IPS DF 6.9 (cell line): ENCODE measurements at regions not wholly inside any gene's neighbourhood (a gene's known extent, or its start where the extent isn't known, plus 50 kb on each side); places are given as distances from the start of the nearest gene placed in this dataset.

Source experiments
- DNase-seq: peaks from one replicate; pipeline ENCODE4 v3.0.0-alpha.2; 2013; ENCODE audit warnings: low read depth, low spot score
- H3K27ac ChIP-seq: one replicate; pipeline ENCODE4 v1.5.1; 2013; ENCODE audit warnings: low read length, control low read depth
- H3K27me3 ChIP-seq: 2 replicates; pipeline ENCODE4 v1.6.1; 2013; ENCODE audit warnings: mild to moderate bottlenecking, low read length; ENCODE audit not compliant: control insufficient read depth, insufficient read depth
- H3K36me3 ChIP-seq: 2 replicates; pipeline ENCODE4 v1.6.1; 2013; ENCODE audit warnings: low read length; ENCODE audit not compliant: control insufficient read depth, insufficient read depth
- H3K4me1 ChIP-seq: 2 replicates; pipeline ENCODE4 v1.6.1; 2013; ENCODE audit warnings: low read length; ENCODE audit not compliant: control insufficient read depth, insufficient read depth
- H3K4me3 ChIP-seq: 2 replicates; pipeline ENCODE4 v1.5.1; 2013; ENCODE audit warnings: mild to moderate bottlenecking, low read length
- H3K9me3 ChIP-seq: 2 replicates; pipeline ENCODE4 v1.6.1; 2013; ENCODE audit warnings: low read length, inconsistent platforms; ENCODE audit not compliant: control insufficient read depth, insufficient read depth
- WGBS: extraction: QIAGEN DNeasy Blood & Tissue Kit; methylation state at CpG from one replicate; pipeline ENCODE4 v1.1.7; 2013; ENCODE audit warnings: mixed read lengths, missing lambda C conversion rate; ENCODE audit not compliant: insufficient read length, insufficient coverage; 5-methylcytosine and 5-hydroxymethylcytosine counted together

- H3K36me3 ChIP-seq: no peaks in the 10 kb centered on the region
- DNase-seq: no peak
- no peaks in the 10 kb centered on the region for H3K27me3 ChIP-seq
- H3K9me3 ChIP-seq: no peaks in the 10 kb centered on the region
- H3K4me3 ChIP-seq: no peak overlapping the region
- H3K4me1 ChIP-seq: no peaks in the 10 kb centered on the region
- WGBS: no CpG with 5 or more reads among the region's 1 CpG
- no peak overlapping the region for H3K27ac ChIP-seq
Observed at GRCh38 chr5:89942171-89942570, 467.4 kb downstream of the CETN3 start.

GRCh38 chr5:89936576-89936975 is 473.0 kb downstream of the CETN3 start:
- Histone ChIP-seq H3K27ac (no peak overlapping the region), H3K27me3 (no peaks in the 10 kb centered on the region), H3K9me3 (no peaks in the 10 kb centered on the region), H3K36me3 (no peaks in the 10 kb centered on the region), H3K4me1 (no peaks in the 10 kb centered on the region), H3K4me3 (no peak overlapping the region)
- WGBS: no CpG with 5 or more reads among the region's 3 CpGs
- no peak for DNase-seq

- DNase-seq: no peak
- Histone ChIP-seq H3K27me3 (no peaks in the 10 kb centered on the region), H3K27ac (no peak overlapping the region), H3K4me1 (no peaks in the 10 kb centered on the region), H3K9me3 (no peaks in the 10 kb centered on the region), H3K4me3 (no peak overlapping the region), H3K36me3 (no peaks in the 10 kb centered on the region)
- WGBS: no CpG with 5 or more reads among the region's 4 CpGs
Observed at GRCh38 chr5:89934069-89934468, 475.5 kb downstream of the CETN3 start.

- WGBS: no CpG with 5 or more reads among the region's 2 CpGs
- DNase-seq: no peak
- Histone ChIP-seq H3K4me1 (no peaks in the 10 kb centered on the region), H3K27ac (no peak overlapping the region), H3K9me3 (no peaks in the 10 kb centered on the region), H3K4me3 (no peak overlapping the region), H3K27me3 (no peaks in the 10 kb centered on the region), H3K36me3 (no peaks in the 10 kb centered on the region)
Observed at GRCh38 chr5:89932771-89933181, 476.8 kb downstream of the CETN3 start.

GRCh38 chr5:89930591-89931392 is 478.8 kb downstream of the CETN3 start:
- Histone ChIP-seq H3K27ac (no peak overlapping the region), H3K27me3 (no peaks in the 10 kb centered on the region), H3K9me3 (no peaks in the 10 kb centered on the region), H3K4me3 (no peak overlapping the region), H3K4me1 (no peaks in the 10 kb centered on the region), H3K36me3 (no peaks in the 10 kb centered on the region)
- WGBS: no CpG with 5 or more reads among the region's 5 CpGs
- no peak for DNase-seq

GRCh38 chr5:89929834-89930233 is 479.7 kb downstream of the CETN3 start:
- Histone ChIP-seq H3K27me3 (no peaks in the 10 kb centered on the region), H3K27ac (no peak overlapping the region), H3K9me3 (no peaks in the 10 kb centered on the region), H3K4me3 (no peak overlapping the region), H3K4me1 (no peaks in the 10 kb centered on the region), H3K36me3 (no peaks in the 10 kb centered on the region)
- no peak for DNase-seq
- WGBS: no CpG with 5 or more reads among the region's 1 CpG

GRCh38 chr5:89929173-89929572 is 480.4 kb downstream of the CETN3 start:
- Histone ChIP-seq H3K9me3 (no peaks in the 10 kb centered on the region), H3K36me3 (no peaks in the 10 kb centered on the region), H3K4me1 (no peaks in the 10 kb centered on the region), H3K27ac (no peak overlapping the region), H3K27me3 (no peaks in the 10 kb centered on the region), H3K4me3 (no peak overlapping the region)
- no CpG with 5 or more reads among the region's 2 CpGs for WGBS
- DNase-seq: no peak

GRCh38 chr5:89922161-89922560 is 487.4 kb downstream of the CETN3 start:
- Histone ChIP-seq H3K4me1 (no peaks in the 10 kb centered on the region), H3K4me3 (no peak overlapping the region), H3K27me3 (no peaks in the 10 kb centered on the region), H3K27ac (no peak overlapping the region), H3K9me3 (no peaks in the 10 kb centered on the region), H3K36me3 (no peaks in the 10 kb centered on the region)
- no peak for DNase-seq
- WGBS: no CpG with 5 or more reads among the region's 3 CpGs

GRCh38 chr5:89917112-89917511 is 492.4 kb downstream of the CETN3 start:
- H3K27ac ChIP-seq: no peak overlapping the region
- no peak for DNase-seq

GRCh38 chr5:89916131-89916530 is 493.4 kb downstream of the CETN3 start:
- Histone ChIP-seq H3K27me3 (no peaks in the 10 kb centered on the region), H3K9me3 (no peaks in the 10 kb centered on the region), H3K4me1 (no peaks in the 10 kb centered on the region), H3K27ac (no peak overlapping the region), H3K4me3 (no peak overlapping the region), H3K36me3 (no peaks in the 10 kb centered on the region)
- WGBS: no CpG with 5 or more reads among the region's 1 CpG
- DNase-seq: no peak

More at GRCh38 chr5:89917112-89917511, 492.4 kb downstream of the CETN3 start:
- WGBS: no CpG with 5 or more reads among the region's 1 CpG
- Histone ChIP-seq H3K36me3 (no peaks in the 10 kb centered on the region), H3K4me3 (no peak overlapping the region), H3K9me3 (no peaks in the 10 kb centered on the region), H3K4me1 (no peaks in the 10 kb centered on the region), H3K27me3 (no peaks in the 10 kb centered on the region)

- no peak overlapping the region for H3K27ac ChIP-seq
- no peaks in the 10 kb centered on the region for H3K4me1 ChIP-seq
- H3K4me3 ChIP-seq: no peak overlapping the region
- DNase-seq: no peak
- H3K9me3 ChIP-seq: no peaks in the 10 kb centered on the region
- H3K27me3 ChIP-seq: no peaks in the 10 kb centered on the region
- no peaks in the 10 kb centered on the region for H3K36me3 ChIP-seq
Observed at GRCh38 chr5:89908876-89909275, 500.7 kb downstream of the CETN3 start.
